Tibial nerve (tissue), 4 donors: ENCODE measurements at regions not wholly inside any gene's neighbourhood (a gene's known extent, or its start where the extent isn't known, plus 50 kb on each side); places are given as distances from the start of the nearest gene placed in this dataset.

ENCODE experiments used
- DNase-seq, 2 donors: peaks; one replicate each; pipeline ENCODE4 v3.0.0-alpha.2; 2019; ENCODE audit warnings: low spot score in 2 of 2
- H3K27ac ChIP-seq, 4 donors: fragments of 200-600 bp; sonication (generic) in 3 of 4; one replicate each; pipeline ENCODE4 v1.5.1; 2017 to 2019; ENCODE audit warnings: mild to moderate bottlenecking in 1 of 4
- H3K27me3 ChIP-seq, 2 donors: fragments of 200-600 bp; sonication (generic) in 1 of 2; one replicate each; pipeline versions ENCODE4 v1.5.1 to v1.6.0; 2017 to 2019
- H3K36me3 ChIP-seq, 3 donors: fragments of 200-600 bp; sonication (generic); one replicate each; pipeline ENCODE4 v1.5.1; 2018 to 2019
- H3K4me1 ChIP-seq, 4 donors: fragments of 200-600 bp; sonication (generic) in 3 of 4; one replicate each; pipeline ENCODE4 v1.5.1; 2017 to 2019
- H3K4me3 ChIP-seq, 4 donors: fragments of 200-600 bp; sonication (generic) in 3 of 4; one replicate each; pipeline ENCODE4 v1.5.1; 2017 to 2019; ENCODE audit warnings: mild to moderate bottlenecking in 1 of 4, moderate library complexity in 1 of 4
- H3K9me3 ChIP-seq, 4 donors: fragments of 200-600 bp; sonication (generic) in 3 of 4; one replicate each; pipeline ENCODE4 v1.5.1; 2017 to 2019
- CTCF ChIP-seq, 5 experiments: fragments of 200-600 bp in 3 of 5; fragments of 450-650 bp in 2 of 5; sonication (generic) in 3 of 5; IDR thresholded peaks; one replicate each; pipeline ENCODE4 v1.5.1; 2016 to 2019; ENCODE audit warnings: antibody characterized with exemption in 5 of 5, mild to moderate bottlenecking in 3 of 5, moderate library complexity in 2 of 5
- EP300 ChIP-seq, 2 donors: sonication (generic); formaldehyde crosslinking; IDR thresholded peaks; one replicate each; pipeline ENCODE4 v1.6.1; 2017; ENCODE audit warnings: antibody characterized with exemption in 2 of 2, mild to moderate bottlenecking in 1 of 2
- POLR2A ChIP-seq, 2 donors: fragments of 450-650 bp; IDR thresholded peaks; one replicate each; pipeline ENCODE4 v1.6.1; 2017; ENCODE audit warnings: antibody characterized with exemption in 2 of 2, mild to moderate bottlenecking in 2 of 2, moderate library complexity in 2 of 2
- WGBS, 2 donors: methylation state at CpG; one replicate each; pipeline ENCODE4 v1.1.5; 2018; 5-methylcytosine and 5-hydroxymethylcytosine counted together

GRCh38 chr1:229897501-229897900 lies 169.5 kb upstream of the GALNT2 start:
- TF ChIP-seq EP300 (IDR thresholded peaks at IDR 0.05) (no peak), POLR2A (IDR thresholded peaks at IDR 0.05) (no peak), CTCF (IDR thresholded peaks at IDR 0.05) (no peak)
- no peaks in the 10 kb centered on the region for H3K27me3 ChIP-seq
- H3K9me3 ChIP-seq, result peaks cover 0 to 4% (median 0%) of the 10 kb centered on the region in 4 donors
- H3K4me1 ChIP-seq, result no peaks in the 10 kb centered on the region
- no peak overlapping the region for H3K27ac ChIP-seq
- peak in 1 of 2 donors; percentile 5 for DNase-seq
- no peak overlapping the region for H3K4me3 ChIP-seq
- H3K36me3 ChIP-seq, result no peaks in the 10 kb centered on the region
- WGBS, 2 donors, result 45 to 64% methylated on average over 8 of the region's 8 CpGs

- no peaks in the 10 kb centered on the region for H3K36me3 ChIP-seq
- 86 to 87% methylated on average over 1 of the region's 1 CpG for WGBS, 2 donors
- no peak for TF ChIP-seq CTCF (IDR thresholded peaks at IDR 0.05)
- no peak for TF ChIP-seq POLR2A (IDR thresholded peaks at IDR 0.05)
- no peak for TF ChIP-seq EP300 (IDR thresholded peaks at IDR 0.05)
These were observed 166.8 kb upstream of the GALNT2 start for GRCh38 chr1:229900220-229900619.

GRCh38 chr1:229905031-229905545 lies 161.9 kb upstream of the GALNT2 start:
- TF ChIP-seq CTCF (IDR thresholded peaks at IDR 0.05) (no peak), EP300 (IDR thresholded peaks at IDR 0.05) (no peak), POLR2A (IDR thresholded peaks at IDR 0.05) (no peak)
- no peak for DNase-seq

More at GRCh38 chr1:229900220-229900619, 166.8 kb upstream of the GALNT2 start:
- no peaks in the 10 kb centered on the region for H3K4me1 ChIP-seq
- no peak overlapping the region for H3K4me3 ChIP-seq
- no peaks in the 10 kb centered on the region for H3K27me3 ChIP-seq
- no peak for DNase-seq
- no peak overlapping the region for H3K27ac ChIP-seq
- peaks cover 0 to 4% (median 0%) of the 10 kb centered on the region in 4 donors for H3K9me3 ChIP-seq

GRCh38 chr1:229905652-229906051 lies 161.4 kb upstream of the GALNT2 start:
- no peak for DNase-seq
- no peaks in the 10 kb centered on the region for H3K36me3 ChIP-seq
- H3K4me3 ChIP-seq, result no peak overlapping the region
- H3K27ac ChIP-seq, result no peak overlapping the region
- no peaks in the 10 kb centered on the region for H3K27me3 ChIP-seq
- TF ChIP-seq CTCF (IDR thresholded peaks at IDR 0.05), result no peak
- no peak for TF ChIP-seq EP300 (IDR thresholded peaks at IDR 0.05)
- TF ChIP-seq POLR2A (IDR thresholded peaks at IDR 0.05), result no peak
- no peaks in the 10 kb centered on the region for H3K4me1 ChIP-seq
- 78 to 81% methylated on average over 1 of the region's 1 CpG for WGBS, 2 donors
- peaks cover 0 to 4% (median 0%) of the 10 kb centered on the region in 4 donors for H3K9me3 ChIP-seq

More at GRCh38 chr1:229905031-229905545, 161.9 kb upstream of the GALNT2 start:
- WGBS, 2 donors, result 71 to 79% methylated on average over 7 of the region's 7 CpGs
- no peaks in the 10 kb centered on the region for H3K36me3 ChIP-seq
- H3K4me1 ChIP-seq, result no peaks in the 10 kb centered on the region
- no peak overlapping the region for H3K4me3 ChIP-seq
- no peaks in the 10 kb centered on the region for H3K27me3 ChIP-seq
- H3K27ac ChIP-seq, result no peak overlapping the region
- peaks cover 0 to 4% (median 0%) of the 10 kb centered on the region in 4 donors for H3K9me3 ChIP-seq

GRCh38 chr1:229907884-229908638 lies 159.0 kb upstream of the GALNT2 start:
- H3K4me3 ChIP-seq, result no peak overlapping the region
- H3K27ac ChIP-seq, result no peak overlapping the region
- WGBS, 2 donors, result 28 to 32% methylated on average over 7 of the region's 7 CpGs
- no peaks in the 10 kb centered on the region for H3K36me3 ChIP-seq
- DNase-seq, result no peak
- no peak for TF ChIP-seq EP300 (IDR thresholded peaks at IDR 0.05)
- TF ChIP-seq POLR2A (IDR thresholded peaks at IDR 0.05), result no peak
- no peak for TF ChIP-seq CTCF (IDR thresholded peaks at IDR 0.05)
- no peaks in the 10 kb centered on the region for H3K4me1 ChIP-seq
- H3K27me3 ChIP-seq, result no peaks in the 10 kb centered on the region
- no peaks in the 10 kb centered on the region for H3K9me3 ChIP-seq
